ENCODE measurements at regions not wholly inside any gene's neighbourhood (a gene's known extent, or its start where the extent isn't known, plus 50 kb on each side); places are given as distances from the start of the nearest gene placed in this dataset.
"Not testable (repeated sequence)": the region's sequence is repeated elsewhere in the genome, so short reads cannot be mapped to it uniquely, and the experiment has no call there.

- not testable (repeated sequence) for H3K27me3 ChIP-seq; H3K4me3 ChIP-seq; DNase-seq (ENCODE audit: low spot score); H3K9me3 ChIP-seq; H3K36me3 ChIP-seq; H3K27ac ChIP-seq; H3K4me1 ChIP-seq
Observed at GRCh38 chr15:22280770-22281169, 177.9 kb upstream of the GOLGA6L22 start.

- H3K9me3 ChIP-seq; DNase-seq (ENCODE audit: low spot score); H3K4me3 ChIP-seq; H3K27ac ChIP-seq; H3K4me1 ChIP-seq; H3K36me3 ChIP-seq; H3K27me3 ChIP-seq: not testable (repeated sequence)
Observed at GRCh38 chr15:22282794-22283533, 175.7 kb upstream of the GOLGA6L22 start.

GRCh38 chr15:22284795-22285420, 173.8 kb upstream of the GOLGA6L22 start:
- not testable (repeated sequence) for H3K4me3 ChIP-seq; DNase-seq (ENCODE audit: low spot score); H3K27ac ChIP-seq; H3K27me3 ChIP-seq; H3K9me3 ChIP-seq; H3K36me3 ChIP-seq; H3K4me1 ChIP-seq

- H3K4me1 ChIP-seq; DNase-seq (ENCODE audit: low spot score); H3K27me3 ChIP-seq; H3K9me3 ChIP-seq; H3K27ac ChIP-seq; H3K36me3 ChIP-seq; H3K4me3 ChIP-seq: not testable (repeated sequence)
Observed at GRCh38 chr15:22291054-22291453, 167.6 kb upstream of the GOLGA6L22 start.

GRCh38 chr15:22303112-22303511, 155.6 kb upstream of the GOLGA6L22 start:
- H3K4me3 ChIP-seq; H3K27ac ChIP-seq; DNase-seq (ENCODE audit: low spot score); H3K27me3 ChIP-seq; H3K36me3 ChIP-seq; H3K9me3 ChIP-seq; H3K4me1 ChIP-seq: not testable (repeated sequence)

MicroRNA genes in the stretch of these regions (microRNA counts, 767-probe panel; counts per million panel counts)
- microRNA hsa-miR-1268a, result 0 to 1,519 counts per million in 2 donors

Small RNA genes lying in the stretch of these regions (microRNA-seq; reads per million reads assigned to microRNA genes)
- gene MIR1268A (ENCODE audit: borderline number of aligned reads in 2 of 2, borderline replicate concordance in 1 of 2), result 0 reads per million in 2 donors
